SK-N-MC (cell line): ENCODE measurements at regions not wholly inside any gene's neighbourhood (a gene's known extent, or its start where the extent isn't known, plus 50 kb on each side); places are given as distances from the start of the nearest gene placed in this dataset.

Source experiments
- EZH2 ChIP-seq: fragments of 200-600 bp; sonication (generic); IDR thresholded peaks from one replicate; pipeline ENCODE4 v1.6.1; 2017; ENCODE audit warnings: antibody characterized with exemption
- POLR2AphosphoS5 ChIP-seq: IDR thresholded peaks from 2 replicates; pipeline ENCODE4 v1.6.1; 2012; ENCODE audit warnings: mild to moderate bottlenecking, low read depth, low read length, borderline replicate concordance

GRCh38 chr6:27139756-27140579 lies 107.5 kb upstream of the PRSS16 start:
- TF ChIP-seq EZH2 (no peak), POLR2AphosphoS5 (no peak)
